ENCODE measurements at regions not wholly inside any gene's neighbourhood (a gene's known extent, or its start where the extent isn't known, plus 50 kb on each side); places are given as distances from the start of the nearest gene placed in this dataset.

DNA sequence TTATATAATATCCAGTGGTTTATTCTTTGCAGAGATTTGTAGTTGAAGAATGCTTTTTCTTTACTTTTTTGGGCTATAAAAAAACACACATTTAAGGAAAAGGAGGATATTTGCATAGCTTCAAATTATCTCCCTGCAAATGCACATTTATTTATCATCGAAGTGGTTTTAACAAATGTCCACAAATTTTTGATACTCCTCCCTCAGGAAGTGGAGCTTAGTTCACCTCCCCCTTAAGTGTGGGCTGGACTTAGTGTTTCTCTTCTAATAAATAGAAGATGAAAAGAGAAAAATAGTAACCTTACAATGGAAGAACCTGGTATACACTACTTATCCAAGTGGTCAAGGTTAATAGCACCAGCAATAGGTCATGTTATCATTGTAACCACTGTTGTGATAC lies 537.6 kb downstream of the ARL4A start:
- TF ChIP-seq, protein P1, sequence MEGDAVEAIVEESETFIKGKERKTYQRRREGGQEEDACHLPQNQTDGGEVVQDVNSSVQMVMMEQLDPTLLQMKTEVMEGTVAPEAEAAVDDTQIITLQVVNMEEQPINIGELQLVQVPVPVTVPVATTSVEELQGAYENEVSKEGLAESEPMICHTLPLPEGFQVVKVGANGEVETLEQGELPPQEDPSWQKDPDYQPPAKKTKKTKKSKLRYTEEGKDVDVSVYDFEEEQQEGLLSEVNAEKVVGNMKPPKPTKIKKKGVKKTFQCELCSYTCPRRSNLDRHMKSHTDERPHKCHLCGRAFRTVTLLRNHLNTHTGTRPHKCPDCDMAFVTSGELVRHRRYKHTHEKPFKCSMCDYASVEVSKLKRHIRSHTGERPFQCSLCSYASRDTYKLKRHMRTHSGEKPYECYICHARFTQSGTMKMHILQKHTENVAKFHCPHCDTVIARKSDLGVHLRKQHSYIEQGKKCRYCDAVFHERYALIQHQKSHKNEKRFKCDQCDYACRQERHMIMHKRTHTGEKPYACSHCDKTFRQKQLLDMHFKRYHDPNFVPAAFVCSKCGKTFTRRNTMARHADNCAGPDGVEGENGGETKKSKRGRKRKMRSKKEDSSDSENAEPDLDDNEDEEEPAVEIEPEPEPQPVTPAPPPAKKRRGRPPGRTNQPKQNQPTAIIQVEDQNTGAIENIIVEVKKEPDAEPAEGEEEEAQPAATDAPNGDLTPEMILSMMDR (IDR thresholded peaks at IDR 0.05; ENCODE audit: extremely low read depth in 1 of 2, insufficient read depth in 1 of 2, low read depth in 1 of 2, low read length in 2 of 2): no peak
- no peak for TF ChIP-seq POLR2A (IDR thresholded peaks at IDR 0.05; ENCODE audit: low read depth, low read length)

Measured in endothelial cell of umbilical vein (primary cell).